ENCODE measurements at regions not wholly inside any gene's neighbourhood (a gene's known extent, or its start where the extent isn't known, plus 50 kb on each side); places are given as distances from the start of the nearest gene placed in this dataset.

DNA sequence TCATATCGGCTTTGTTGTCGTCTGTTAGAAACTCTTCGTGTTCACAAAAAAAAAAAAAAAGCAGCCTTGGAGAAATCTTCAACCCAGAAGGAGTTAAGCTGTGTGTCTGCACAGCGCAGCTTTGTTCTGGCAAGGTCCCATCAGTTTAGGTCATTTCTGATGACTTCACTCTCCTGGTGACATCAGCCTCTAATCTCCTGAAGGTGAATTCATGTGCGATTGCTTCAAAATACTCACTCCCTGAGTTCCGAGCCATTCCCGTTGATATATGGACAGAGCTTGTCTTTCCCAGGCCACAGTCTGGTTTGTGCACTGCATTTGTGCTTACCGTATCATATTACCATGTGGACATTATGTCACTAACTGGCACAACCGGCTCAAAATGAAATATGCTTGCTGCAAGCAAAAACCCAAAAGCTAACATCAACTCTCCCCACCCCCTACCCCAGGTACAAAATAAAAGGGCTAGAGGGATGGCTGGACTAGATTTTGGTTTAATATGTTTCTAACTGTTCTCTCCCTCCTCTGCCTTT lies 342.4 kb downstream of the KCNRG start:
- TF ChIP-seq EZH2 (IDR thresholded peaks at IDR 0.05; ENCODE audit: insufficient read depth, poor library complexity, severe bottlenecking) (no peak), EZH2phosphoT487 (IDR thresholded peaks at IDR 0.05; ENCODE audit: insufficient read depth, low read depth) (no peak)

Data from GM23248 (cell line).